ENCODE measurements at regions not wholly inside any gene's neighbourhood (a gene's known extent, or its start where the extent isn't known, plus 50 kb on each side); places are given as distances from the start of the nearest gene placed in this dataset.

- TF ChIP-seq POLR2A (IDR thresholded peaks at IDR 0.05) (no peak), CTCF (IDR thresholded peaks at IDR 0.05) (no peak)
Observed at GRCh38 chr12:20044846-20045245, 323.5 kb upstream of the PDE3A start.
